Testis (tissue), 2 donors: ENCODE measurements at regions not wholly inside any gene's neighbourhood (a gene's known extent, or its start where the extent isn't known, plus 50 kb on each side); places are given as distances from the start of the nearest gene placed in this dataset.

Experiments
- DNase-seq: peaks from one replicate; pipeline ENCODE4 v3.0.0-alpha.2; 2019
- H3K27ac ChIP-seq, 2 donors: fragments of 200-600 bp; sonication (generic); one replicate each; pipeline ENCODE4 v1.5.1; 2019
- H3K27me3 ChIP-seq: fragments of 200-600 bp; sonication (generic); one replicate; pipeline ENCODE4 v1.5.1; 2019
- H3K36me3 ChIP-seq: fragments of 200-600 bp; sonication (generic); one replicate; pipeline ENCODE4 v1.5.1; 2017; ENCODE audit warnings: low read depth; ENCODE audit errors: missing control alignments
- H3K4me1 ChIP-seq: fragments of 200-600 bp; sonication (generic); one replicate; pipeline ENCODE4 v1.5.1; 2019
- H3K4me3 ChIP-seq, 2 donors: fragments of 200-600 bp; sonication (generic); one replicate each; pipeline ENCODE4 v1.5.1; 2017 to 2019
- H3K9me3 ChIP-seq: fragments of 200-600 bp; sonication (generic); one replicate; pipeline ENCODE4 v1.5.1; 2017
- CTCF ChIP-seq, 3 experiments: fragments of 450-650 bp in 2 of 3; fragments of 200-600 bp in 1 of 3; sonication (generic) in 1 of 3; IDR thresholded peaks; one replicate each; pipeline ENCODE4 v1.5.1; 2016 to 2019; ENCODE audit warnings: antibody characterized with exemption in 3 of 3, mild to moderate bottlenecking in 2 of 3, moderate library complexity in 1 of 3
- POLR2A ChIP-seq: fragments of 450-650 bp; IDR thresholded peaks from one replicate; pipeline ENCODE4 v1.6.1; 2017; ENCODE audit warnings: antibody characterized with exemption, mild to moderate bottlenecking, moderate library complexity
- WGBS, 2 donors: methylation state at CpG; one replicate each; pipeline ENCODE4 v1.1.5; 2018; 5-methylcytosine and 5-hydroxymethylcytosine counted together
- intact Hi-C: fragments of 100-400 bp; cut with DNase I; formaldehyde crosslinking; loops from one replicate; pipeline ENCODE4 v1.15.1; 2023; ENCODE audit warnings: low total_unique reads

GRCh38 chr15:95968856-95969255 is 361.6 kb upstream of the NR2F2 start:
- WGBS, 2 donors, result 96% methylated on average over 5 of the region's 5 CpGs
- intact Hi-C loops, result no loop called here
- no peaks in the 10 kb centered on the region for H3K27me3 ChIP-seq
- H3K4me1 ChIP-seq, result no peaks in the 10 kb centered on the region
- no peak overlapping the region for H3K27ac ChIP-seq
- H3K36me3 ChIP-seq, result no peaks in the 10 kb centered on the region
- DNase-seq, result no peak
- H3K4me3 ChIP-seq, result no peak overlapping the region
- H3K9me3 ChIP-seq, result no peaks in the 10 kb centered on the region
- no peak for TF ChIP-seq CTCF (IDR thresholded peaks at IDR 0.05)
- TF ChIP-seq POLR2A, result no peak

- Histone ChIP-seq H3K27ac (no peak overlapping the region), H3K27me3 (no peaks in the 10 kb centered on the region), H3K4me1 (no peaks in the 10 kb centered on the region), H3K9me3 (no peaks in the 10 kb centered on the region), H3K4me3 (no peak overlapping the region), H3K36me3 (no peaks in the 10 kb centered on the region)
- no peak for TF ChIP-seq POLR2A
- TF ChIP-seq CTCF (IDR thresholded peaks at IDR 0.05), result no peak
- no peak for DNase-seq
- intact Hi-C loops, result no loop called here
- WGBS, 2 donors, result 82 to 89% methylated on average over 3 of the region's 3 CpGs
Measured at GRCh38 chr15:95970326-95970725, 360.2 kb upstream of the NR2F2 start.

- Histone ChIP-seq H3K4me1 (no peaks in the 10 kb centered on the region), H3K4me3 (no peak overlapping the region), H3K27ac (no peak overlapping the region), H3K9me3 (no peaks in the 10 kb centered on the region), H3K27me3 (no peaks in the 10 kb centered on the region), H3K36me3 (no peaks in the 10 kb centered on the region)
- intact Hi-C loops, result no loop called here
- 45 to 49% methylated on average over 6 of the region's 6 CpGs for WGBS, 2 donors
- no peak for DNase-seq
- no peak for TF ChIP-seq CTCF (IDR thresholded peaks at IDR 0.05)
- TF ChIP-seq POLR2A, result no peak
Measured at GRCh38 chr15:95972041-95972553, 358.4 kb upstream of the NR2F2 start.

GRCh38 chr15:95972812-95973211 is 357.7 kb upstream of the NR2F2 start:
- intact Hi-C loops, result no loop called here
- Histone ChIP-seq H3K36me3 (no peaks in the 10 kb centered on the region), H3K9me3 (no peaks in the 10 kb centered on the region), H3K27ac (no peak overlapping the region), H3K4me1 (no peaks in the 10 kb centered on the region), H3K27me3 (no peaks in the 10 kb centered on the region), H3K4me3 (no peak overlapping the region)
- TF ChIP-seq POLR2A (no peak), CTCF (IDR thresholded peaks at IDR 0.05) (no peak)
- WGBS, 2 donors, result 85 to 89% methylated on average over 4 of the region's 4 CpGs
- no peak for DNase-seq

GRCh38 chr15:95973566-95974256 is 356.8 kb upstream of the NR2F2 start:
- no peaks in the 10 kb centered on the region for H3K9me3 ChIP-seq
- H3K27ac ChIP-seq, result no peak overlapping the region
- no peaks in the 10 kb centered on the region for H3K4me1 ChIP-seq
- no peak for DNase-seq
- intact Hi-C loops, result no loop called here
- H3K4me3 ChIP-seq, result no peak overlapping the region
- H3K36me3 ChIP-seq, result no peaks in the 10 kb centered on the region
- no peaks in the 10 kb centered on the region for H3K27me3 ChIP-seq
- 78 to 83% methylated on average over 7 of the region's 7 CpGs for WGBS, 2 donors
- TF ChIP-seq POLR2A, result no peak
- TF ChIP-seq CTCF (IDR thresholded peaks at IDR 0.05), result no peak
